HepG2 (cell line): ENCODE measurements at regions not wholly inside any gene's neighbourhood (a gene's known extent, or its start where the extent isn't known, plus 50 kb on each side); places are given as distances from the start of the nearest gene placed in this dataset.

ENCODE experiments used
- DNMT3B ChIP-seq: conservative IDR thresholded peaks from 2 replicates; pipeline ENCODE4 v1.6.1; 2016; ENCODE audit warnings: missing biosample characterization, control low read depth
- FOXM1 ChIP-seq: sonication (generic); formaldehyde crosslinking; IDR thresholded peaks from 2 replicates; pipeline ENCODE4 v1.5.0; 2020; ENCODE audit warnings: missing genetic modification reagents
- KDM2A ChIP-seq: sonication (generic); formaldehyde crosslinking; IDR thresholded peaks from 2 replicates; pipeline ENCODE4 v1.4.0; 2020; ENCODE audit warnings: low read depth, missing genetic modification reagents, borderline replicate concordance
- NFIB ChIP-seq: sonication (generic); formaldehyde crosslinking; IDR thresholded peaks from 2 replicates; pipeline ENCODE4 v1.9.0; 2021; ENCODE audit warnings: missing genetic modification reagents, mild to moderate bottlenecking, borderline replicate concordance
- NFYB ChIP-seq: sonication (generic); formaldehyde crosslinking; IDR thresholded peaks from 2 replicates; pipeline ENCODE4 v1.4.0; 2020; ENCODE audit warnings: missing genetic modification reagents
- NR1H2 ChIP-seq: sonication (generic); formaldehyde crosslinking; IDR thresholded peaks from 2 replicates; pipeline ENCODE4 v1.8.1; 2022; ENCODE audit warnings: low read depth, missing genetic modification reagents, borderline replicate concordance
- ZBTB25 ChIP-seq: IDR thresholded peaks from 2 replicates; pipeline ENCODE4 v1.6.1; 2018; ENCODE audit warnings: missing genetic modification reagents
- ZNF101 ChIP-seq: sonication (generic); formaldehyde crosslinking; IDR thresholded peaks from 2 replicates; pipeline ENCODE4 v1.4.0; 2020; ENCODE audit warnings: mild to moderate bottlenecking, low read depth, missing genetic modification reagents, borderline replicate concordance
- ZNF12 ChIP-seq: sonication (generic); formaldehyde crosslinking; IDR thresholded peaks from 2 replicates; pipeline ENCODE4 v1.5.0; 2020; ENCODE audit warnings: missing genetic modification reagents
- ZNF253 ChIP-seq: sonication (generic); formaldehyde crosslinking; IDR thresholded peaks from 2 replicates; pipeline ENCODE4 v1.8.0; 2022; ENCODE audit warnings: mild to moderate bottlenecking, missing genetic modification reagents, borderline replicate concordance
- ZNF326 ChIP-seq: sonication (generic); formaldehyde crosslinking; IDR thresholded peaks from 2 replicates; pipeline ENCODE4 v1.4.0; 2020; ENCODE audit warnings: missing genetic modification reagents, borderline replicate concordance
- ZNF350 ChIP-seq: sonication (generic); formaldehyde crosslinking; IDR thresholded peaks from 2 replicates; pipeline ENCODE4 v1.4.0; 2020; ENCODE audit warnings: mild to moderate bottlenecking, low read depth, missing genetic modification reagents, borderline replicate concordance
- ZZZ3 ChIP-seq: sonication (generic); formaldehyde crosslinking; IDR thresholded peaks from 2 replicates; pipeline ENCODE4 v1.4.0; 2020; ENCODE audit warnings: missing genetic modification reagents, mild to moderate bottlenecking, borderline replicate concordance
- TF ChIP-seq, protein P1 (sequence below): sonication (generic); formaldehyde crosslinking; IDR thresholded peaks from 2 replicates; pipeline ENCODE4 v1.4.0; 2020; ENCODE audit warnings: mild to moderate bottlenecking, missing genetic modification reagents

DNA sequence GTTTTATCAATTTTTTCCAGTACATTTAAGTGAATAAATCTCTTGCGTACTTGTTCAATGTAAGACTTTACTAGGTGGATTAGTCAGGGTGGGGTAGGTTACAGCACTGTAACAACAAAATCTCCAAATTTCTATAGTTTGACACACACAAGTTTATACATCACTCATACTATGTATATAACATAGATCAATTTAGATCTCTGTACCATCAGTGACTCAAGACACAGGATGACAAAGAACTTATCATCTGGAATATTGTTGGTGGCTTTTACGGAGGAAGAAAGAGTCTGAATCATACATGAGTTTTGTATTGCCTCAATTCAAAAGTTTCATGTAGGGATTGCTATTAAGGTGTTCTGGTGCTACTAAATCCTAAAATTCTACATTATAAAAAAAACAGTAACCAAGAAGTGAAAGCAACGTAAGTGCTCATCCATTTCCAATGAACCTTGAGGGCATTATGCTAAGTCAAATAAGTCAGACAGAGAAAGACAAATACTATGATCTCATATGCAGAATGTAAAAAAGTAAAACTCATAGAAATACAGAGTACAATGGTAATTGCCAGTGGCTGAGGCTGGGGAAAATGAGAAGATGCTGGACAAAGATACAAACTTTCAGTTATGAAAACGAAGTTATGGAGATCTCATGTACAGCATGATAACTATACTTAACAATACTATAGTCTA, 98.0 kb upstream of the DKK2 start (continued):
- TF ChIP-seq, protein P1, sequence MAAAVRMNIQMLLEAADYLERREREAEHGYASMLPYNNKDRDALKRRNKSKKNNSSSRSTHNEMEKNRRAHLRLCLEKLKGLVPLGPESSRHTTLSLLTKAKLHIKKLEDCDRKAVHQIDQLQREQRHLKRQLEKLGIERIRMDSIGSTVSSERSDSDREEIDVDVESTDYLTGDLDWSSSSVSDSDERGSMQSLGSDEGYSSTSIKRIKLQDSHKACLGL (CRISPR knock-in tag): no peak
- TF ChIP-seq ZZZ3: no peak
- TF ChIP-seq FOXM1 (CRISPR knock-in tag): no peak
- no peak for TF ChIP-seq ZNF326 (CRISPR knock-in tag)
- no peak for TF ChIP-seq ZNF101 (CRISPR knock-in tag)
- no peak for TF ChIP-seq ZNF253 (CRISPR knock-in tag)
- no peak for TF ChIP-seq ZNF350 (CRISPR knock-in tag)
- no peak for TF ChIP-seq NFYB
- no peak for TF ChIP-seq KDM2A (CRISPR knock-in tag)
- no peak for TF ChIP-seq DNMT3B
- no peak for TF ChIP-seq ZBTB25 (CRISPR knock-in tag)
- no peak for TF ChIP-seq NR1H2 (CRISPR knock-in tag)
- no peak for TF ChIP-seq ZNF12 (CRISPR knock-in tag)
- no peak for TF ChIP-seq NFIB (CRISPR knock-in tag)
